PC-9 (cell line): ENCODE measurements at regions not wholly inside any gene's neighbourhood (a gene's known extent, or its start where the extent isn't known, plus 50 kb on each side); places are given as distances from the start of the nearest gene placed in this dataset.

Source experiments
- BruUV-seq: library from RNA; stranded (reverse); fragments of 400-500 nt; replicated peaks from 2 replicates; lab custom pipeline; 2021; lab: Mats Ljungman, UMichigan
- CTCF ChIA-PET: fragments of 300-600 bp; sonication (Branson Sonifier 250); formaldehyde crosslinking; loops from one replicate; lab custom pipeline; 2022; ENCODE audit warnings: antibody characterized with exemption; lab: Charles Lee
- POLR2A ChIA-PET: fragments of 300-600 bp; sonication (Branson Sonifier 250); formaldehyde crosslinking; loops from one replicate; lab custom pipeline; 2022; ENCODE audit warnings: antibody characterized with exemption; ENCODE audit not compliant: unreplicated experiment; lab: Charles Lee
- DNase-seq, 2 experiments: peaks; one replicate each; pipeline versions ENCODE4 v3.0.0 to v3.0.0-alpha.2; 2015 to 2022; ENCODE audit warnings: mixed read lengths in 1 of 2
- H2AFZ ChIP-seq: fragments of 200-600 bp; sonication (generic); 2 replicates; pipeline ENCODE4 v1.8.1; 2017; ENCODE audit warnings: antibody characterized with exemption
- H3F3A ChIP-seq: fragments of 200-600 bp; sonication (generic); 2 replicates; pipeline ENCODE4 v1.8.1; 2017; ENCODE audit warnings: antibody characterized with exemption, mild to moderate bottlenecking, low read depth; ENCODE audit not compliant: insufficient read depth
- H3K27ac ChIP-seq: fragments of 200-600 bp; sonication (generic); 2 replicates; pipeline ENCODE4 v1.6.1; 2016; ENCODE audit warnings: mixed run types
- H3K27me3 ChIP-seq: fragments of 200-600 bp; sonication (generic); 2 replicates; pipeline ENCODE4 v1.6.1; 2016; ENCODE audit warnings: low read depth, mixed run types; ENCODE audit not compliant: insufficient read depth
- H3K36me3 ChIP-seq: fragments of 200-600 bp; sonication (generic); 2 replicates; pipeline ENCODE4 v1.6.1; 2016; ENCODE audit warnings: low read depth, mixed run types
- H3K4me1 ChIP-seq: fragments of 200-600 bp; sonication (generic); replicated peaks from 2 replicates; pipeline ENCODE4 v1.6.1; 2016; ENCODE audit warnings: mixed run types; ENCODE audit not compliant: insufficient read depth
- H3K4me2 ChIP-seq: fragments of 200-600 bp; sonication (generic); 2 replicates; pipeline ENCODE4 v1.6.1; 2017; ENCODE audit warnings: mixed run types
- H3K4me3 ChIP-seq: fragments of 200-600 bp; sonication (generic); 2 replicates; pipeline ENCODE4 v1.6.1; 2016; ENCODE audit warnings: mixed run types
- H3K79me2 ChIP-seq: fragments of 200-600 bp; sonication (generic); 2 replicates; pipeline ENCODE4 v1.6.1; 2017; ENCODE audit warnings: low read depth, mixed run types
- H3K9me2 ChIP-seq: fragments of 200-600 bp; sonication (generic); 2 replicates; pipeline ENCODE4 v1.8.1; 2017; ENCODE audit warnings: mild to moderate bottlenecking; ENCODE audit not compliant: insufficient read depth
- H3K9me3 ChIP-seq: fragments of 200-600 bp; sonication (generic); 2 replicates; pipeline ENCODE4 v1.8.1; 2016; ENCODE audit warnings: low read depth; ENCODE audit not compliant: insufficient read depth
- H4K20me1 ChIP-seq: fragments of 200-600 bp; sonication (generic); 2 replicates; pipeline ENCODE4 v1.8.1; 2017; ENCODE audit not compliant: insufficient read depth
- EZH2 ChIP-seq: fragments of 200-600 bp; sonication (generic); IDR thresholded peaks from 2 replicates; pipeline ENCODE4 v1.8.0; 2017; ENCODE audit warnings: antibody characterized with exemption, low read depth
- intact Hi-C: fragments of 100-400 bp; cut with micrococcal nuclease; formaldehyde crosslinking; loops from one replicate; pipeline ENCODE4 v1.10.0; 2022; ENCODE audit not compliant: unreplicated experiment
- TF ChIP-seq, protein P1 (sequence below): fragments of 200-600 bp; sonication (generic); conservative IDR thresholded peaks from 2 replicates; pipeline ENCODE4 v1.6.1; 2017; ENCODE audit warnings: mixed run types, antibody characterized with exemption, mild to moderate bottlenecking, moderate library complexity

- intact Hi-C loops = no loop called here
- Histone ChIP-seq H3K4me1 (no peaks in the 10 kb centered on the region), H2AFZ (no peak overlapping the region), H3K27me3 (peaks cover 3% of the 10 kb centered on the region; the same call in 1 of the 2 replicates), H3K9me3 (no peaks in the 10 kb centered on the region), H3K4me3 (no peak overlapping the region), H4K20me1 (no peaks in the 10 kb centered on the region), H3F3A (no peaks in the 10 kb centered on the region), H3K27ac (no peak overlapping the region), H3K4me2 (no peak overlapping the region), H3K9me2 (no peaks in the 10 kb centered on the region), H3K79me2 (no peaks in the 10 kb centered on the region), H3K36me3 (no peaks in the 10 kb centered on the region)
- CTCF ChIA-PET = no interaction called here
- POLR2A ChIA-PET = no interaction called here
- no peak for DNase-seq
- no peak for TF ChIP-seq EZH2
- no TSS peak for BruUV-seq
Observed at GRCh38 chr18:54020966-54021365, 203.5 kb downstream of the MBD2 start.

DNA sequence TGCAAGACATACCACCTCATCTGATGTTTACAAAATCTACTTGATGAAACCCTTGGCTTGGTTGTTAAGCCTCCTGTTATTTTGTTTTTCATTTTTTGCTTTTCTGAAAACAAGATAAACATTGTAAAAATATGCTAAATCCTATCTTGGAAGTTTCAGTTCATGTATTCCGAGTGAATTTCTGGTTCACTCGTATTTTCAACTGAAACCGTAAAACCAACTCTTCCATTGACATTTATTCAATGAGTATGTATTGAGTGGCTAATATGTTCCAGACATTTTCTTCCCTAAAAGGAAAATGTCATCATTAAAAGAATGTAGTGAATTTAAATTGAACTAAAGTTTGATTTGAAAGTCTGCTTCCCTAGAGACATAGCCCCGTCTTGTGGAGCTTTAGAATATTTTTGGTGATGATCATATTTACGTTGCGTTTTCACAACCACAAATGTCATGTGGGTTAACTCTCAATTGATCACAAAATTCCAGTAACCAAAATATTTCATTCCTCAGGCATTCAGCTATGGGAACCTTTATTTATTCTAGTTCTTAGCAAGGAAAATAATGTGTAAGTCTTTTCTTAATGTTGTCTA, 204.2 kb downstream of the MBD2 start:
- no TSS peak for BruUV-seq
- CTCF ChIA-PET = no interaction called here

DNA sequence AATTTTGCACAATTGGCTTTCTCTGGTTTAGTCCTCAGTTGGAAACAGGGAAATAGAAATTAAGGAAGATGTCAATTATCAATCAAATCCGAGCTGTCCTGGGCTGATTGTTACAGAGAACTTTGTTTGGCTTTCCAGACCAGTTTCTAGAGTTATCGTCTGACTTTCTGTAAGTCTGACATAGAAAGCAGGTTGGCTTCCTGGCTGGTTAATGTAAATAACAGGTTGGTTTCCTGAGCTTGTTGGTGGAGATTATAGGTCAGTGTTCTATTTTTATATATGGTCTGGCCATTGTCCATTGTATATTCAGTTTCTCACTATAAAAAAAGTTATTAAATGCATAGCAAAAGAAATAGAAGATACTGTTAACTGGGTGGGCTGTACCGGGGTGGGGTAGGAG, 204.8 kb downstream of the MBD2 start:
- no TSS peak for BruUV-seq
- CTCF ChIA-PET = no interaction called here
- POLR2A ChIA-PET = no interaction called here
- H3K36me3 ChIP-seq = no peaks in the 10 kb centered on the region
- H4K20me1 ChIP-seq = no peaks in the 10 kb centered on the region
- no peaks in the 10 kb centered on the region for H3K9me3 ChIP-seq
- no peaks in the 10 kb centered on the region for H3K4me1 ChIP-seq
- no peak overlapping the region for H3K4me3 ChIP-seq
- intact Hi-C loops = no loop called here
- H3K79me2 ChIP-seq = no peaks in the 10 kb centered on the region
- H3K9me2 ChIP-seq = no peaks in the 10 kb centered on the region
- no peak for DNase-seq
- no peaks in the 10 kb centered on the region for H3F3A ChIP-seq
- no peak overlapping the region for H3K4me2 ChIP-seq
- H3K27ac ChIP-seq = no peak overlapping the region
- H2AFZ ChIP-seq = no peak overlapping the region
- TF ChIP-seq, protein P1, sequence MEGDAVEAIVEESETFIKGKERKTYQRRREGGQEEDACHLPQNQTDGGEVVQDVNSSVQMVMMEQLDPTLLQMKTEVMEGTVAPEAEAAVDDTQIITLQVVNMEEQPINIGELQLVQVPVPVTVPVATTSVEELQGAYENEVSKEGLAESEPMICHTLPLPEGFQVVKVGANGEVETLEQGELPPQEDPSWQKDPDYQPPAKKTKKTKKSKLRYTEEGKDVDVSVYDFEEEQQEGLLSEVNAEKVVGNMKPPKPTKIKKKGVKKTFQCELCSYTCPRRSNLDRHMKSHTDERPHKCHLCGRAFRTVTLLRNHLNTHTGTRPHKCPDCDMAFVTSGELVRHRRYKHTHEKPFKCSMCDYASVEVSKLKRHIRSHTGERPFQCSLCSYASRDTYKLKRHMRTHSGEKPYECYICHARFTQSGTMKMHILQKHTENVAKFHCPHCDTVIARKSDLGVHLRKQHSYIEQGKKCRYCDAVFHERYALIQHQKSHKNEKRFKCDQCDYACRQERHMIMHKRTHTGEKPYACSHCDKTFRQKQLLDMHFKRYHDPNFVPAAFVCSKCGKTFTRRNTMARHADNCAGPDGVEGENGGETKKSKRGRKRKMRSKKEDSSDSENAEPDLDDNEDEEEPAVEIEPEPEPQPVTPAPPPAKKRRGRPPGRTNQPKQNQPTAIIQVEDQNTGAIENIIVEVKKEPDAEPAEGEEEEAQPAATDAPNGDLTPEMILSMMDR = no peak
- TF ChIP-seq EZH2 = no peak
- peaks cover 3% of the 10 kb centered on the region; the same call in 1 of the 2 replicates for H3K27me3 ChIP-seq

More for the DNA sequence above, 204.2 kb downstream of the MBD2 start:
- Histone ChIP-seq H3K36me3 (no peaks in the 10 kb centered on the region), H3K4me3 (no peak overlapping the region), H4K20me1 (no peaks in the 10 kb centered on the region), H3F3A (no peaks in the 10 kb centered on the region), H3K27ac (no peak overlapping the region), H3K79me2 (no peaks in the 10 kb centered on the region), H3K4me2 (no peak overlapping the region), H3K27me3 (peaks cover 3% of the 10 kb centered on the region; the same call in 1 of the 2 replicates), H2AFZ (no peak overlapping the region), H3K9me2 (no peaks in the 10 kb centered on the region), H3K9me3 (no peaks in the 10 kb centered on the region), H3K4me1 (no peaks in the 10 kb centered on the region)
- TF ChIP-seq, protein P1 = no peak
- no peak for TF ChIP-seq EZH2
- DNase-seq = no peak
- POLR2A ChIA-PET = no interaction called here
- intact Hi-C loops = no loop called here

- H3K9me3 ChIP-seq = no peaks in the 10 kb centered on the region
- H3K9me2 ChIP-seq = no peaks in the 10 kb centered on the region
- no peaks in the 10 kb centered on the region for H4K20me1 ChIP-seq
- H2AFZ ChIP-seq = no peak overlapping the region
- no TSS peak for BruUV-seq
- TF ChIP-seq, protein P1 = no peak
- TF ChIP-seq EZH2 = no peak
- DNase-seq = no peak
- H3K36me3 ChIP-seq = no peaks in the 10 kb centered on the region
- no peaks in the 10 kb centered on the region for H3K4me1 ChIP-seq
- ChIA-PET CTCF (no interaction called here), POLR2A (no interaction called here)
- intact Hi-C loops = no loop called here
- H3F3A ChIP-seq = no peaks in the 10 kb centered on the region
- no peak overlapping the region for H3K4me2 ChIP-seq
- H3K27ac ChIP-seq = no peak overlapping the region
- H3K4me3 ChIP-seq = no peak overlapping the region
- H3K79me2 ChIP-seq = no peaks in the 10 kb centered on the region
- H3K27me3 ChIP-seq = no peaks in the 10 kb centered on the region
Observed at GRCh38 chr18:54013452-54013851, 211.0 kb downstream of the MBD2 start.
